Activated CD4-positive, alpha-beta T cell treated with anti-CD3 and anti-CD28 coated beads for 24 hours (primary cell): ENCODE measurements at regions not wholly inside any gene's neighbourhood (a gene's known extent, or its start where the extent isn't known, plus 50 kb on each side); places are given as distances from the start of the nearest gene placed in this dataset.

Experiments
- DNase-seq, 2 donors: peaks; one replicate each; pipeline ENCODE4 v3.0.0-alpha.2; 2020; ENCODE audit warnings: low read depth in 2 of 2

DNA sequence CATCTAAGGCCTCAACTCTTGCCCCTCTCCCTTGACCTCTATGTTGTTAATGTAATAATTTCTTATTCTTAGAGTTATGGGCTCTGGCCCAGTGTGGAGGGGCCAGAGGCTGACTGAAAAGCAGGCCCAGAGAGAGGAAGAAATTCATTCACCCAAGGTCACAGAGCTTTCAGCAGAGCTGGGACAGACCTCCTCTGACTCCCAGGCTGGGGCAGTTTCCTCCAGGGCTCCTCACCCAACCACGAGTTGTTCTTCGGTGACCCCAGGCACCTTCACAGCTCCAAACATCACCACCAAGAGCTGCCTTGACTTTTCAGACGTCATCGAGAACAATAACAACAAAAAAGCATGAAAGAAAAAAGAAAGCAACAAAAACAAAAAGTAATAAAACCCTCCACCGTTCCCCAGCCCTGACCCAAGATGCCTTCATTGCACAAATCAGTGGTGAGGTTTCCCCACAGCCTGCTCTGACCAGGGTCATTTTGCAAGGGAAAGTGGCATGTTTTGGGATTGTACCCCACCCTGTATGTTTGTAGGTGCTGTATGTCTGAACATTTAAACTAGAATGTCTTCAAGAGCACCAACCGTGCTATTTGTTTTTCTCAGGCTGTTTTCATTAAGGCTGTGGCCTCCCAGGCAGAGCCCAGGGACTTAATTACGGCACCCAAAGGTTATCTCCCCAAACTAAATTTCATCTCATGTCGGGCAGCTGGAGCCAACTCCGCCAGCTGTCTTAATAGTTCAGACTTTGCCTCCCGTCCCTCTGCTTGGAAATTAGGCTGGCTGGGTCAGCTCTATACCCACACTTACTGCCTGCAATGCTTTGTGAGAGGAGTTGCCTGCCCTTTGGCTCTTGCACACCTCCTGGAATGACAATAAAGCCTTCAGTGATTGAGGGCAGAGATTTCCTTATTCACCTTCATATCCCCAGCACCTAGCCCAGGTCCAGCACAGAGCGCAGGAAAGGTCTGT is 173.8 kb downstream of the RPLP1 start:
- no peak for DNase-seq

- no peak for DNase-seq
Observed at GRCh38 chr15:69627548-69628158, 175.0 kb downstream of the RPLP1 start.

DNA sequence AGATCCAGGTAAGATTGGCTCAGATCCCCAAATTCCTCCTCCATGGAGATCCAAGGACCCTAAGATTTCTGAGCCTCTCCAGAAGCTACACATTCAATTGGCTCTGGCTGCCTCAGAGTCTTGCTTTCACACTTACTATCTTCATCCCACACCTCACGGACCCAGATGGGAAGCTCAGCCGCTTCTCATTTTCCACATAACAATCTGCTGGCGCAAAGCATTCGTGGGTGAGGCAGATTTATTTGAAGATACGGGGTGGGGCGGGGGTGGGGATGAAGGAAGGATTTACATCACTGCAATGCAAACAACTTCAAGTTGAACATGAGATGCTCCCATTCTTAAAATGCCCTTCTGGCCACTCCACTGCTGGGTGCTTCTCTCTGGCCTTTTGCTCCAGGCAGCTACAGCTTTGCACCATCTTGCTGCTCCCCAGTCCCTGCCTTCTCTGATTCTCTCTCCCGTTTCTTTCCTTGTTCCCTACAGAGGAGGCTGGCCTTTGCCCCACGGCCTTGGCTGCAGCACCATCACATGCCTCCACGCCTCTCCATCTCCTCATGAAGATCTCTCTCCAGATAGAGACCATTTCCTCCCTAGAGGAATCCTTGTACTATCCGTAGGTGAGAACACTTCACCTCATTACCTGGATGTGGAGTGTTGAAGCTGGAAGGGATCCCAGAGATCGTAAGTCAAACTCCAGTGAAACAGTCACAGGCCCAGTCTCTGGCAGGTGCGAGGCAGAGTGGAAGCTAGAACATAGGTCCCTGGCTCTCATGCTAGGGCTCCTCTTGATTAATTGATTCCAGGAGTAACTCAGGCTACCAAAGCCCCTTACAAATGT is 175.9 kb downstream of the RPLP1 start:
- no peak for DNase-seq

GRCh38 chr15:69629631-69630161 is 177.1 kb downstream of the RPLP1 start:
- DNase-seq: peak in 1 of 2 donors; percentile 15

DNA sequence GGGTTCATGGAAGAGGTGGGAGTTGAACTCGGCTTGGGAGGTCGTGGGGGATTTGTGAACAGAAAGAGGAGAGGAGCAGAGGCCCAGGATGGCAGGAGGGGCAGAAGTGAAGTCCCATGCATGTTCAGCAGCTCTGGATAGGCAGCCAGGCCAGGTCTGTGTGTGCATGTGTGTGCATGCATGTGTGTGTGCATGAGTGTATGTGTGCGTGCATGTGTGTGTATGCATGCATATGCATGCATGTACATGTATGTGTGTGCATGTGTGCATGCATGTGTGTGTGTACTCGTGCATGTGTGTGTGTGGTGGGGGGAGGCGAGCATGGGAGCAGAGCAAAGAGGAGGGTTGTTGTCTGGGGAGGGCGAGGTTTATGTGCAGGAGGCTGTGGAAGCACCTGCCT is 178.4 kb downstream of the RPLP1 start:
- no peak for DNase-seq

DNA sequence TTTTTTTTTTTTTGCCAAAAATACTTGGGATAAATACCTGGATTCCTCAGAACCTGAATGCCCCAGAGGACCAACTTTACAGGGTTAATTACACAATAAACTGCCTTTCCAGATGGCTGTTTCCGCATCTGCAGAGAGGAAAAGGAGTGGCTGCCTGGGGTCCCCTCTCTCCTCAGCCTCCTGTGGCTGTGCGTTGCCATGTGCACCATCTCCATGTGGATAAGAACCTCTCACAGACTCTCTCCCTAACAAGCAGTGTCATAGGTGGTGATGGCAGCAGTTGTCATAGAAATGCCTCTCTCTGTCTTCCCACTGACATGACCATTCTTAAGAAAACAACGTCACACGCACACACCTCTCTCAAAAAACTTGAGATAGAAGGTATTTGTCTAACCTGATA is 179.4 kb downstream of the RPLP1 start:
- no peak for DNase-seq

- no peak for DNase-seq
Observed at GRCh38 chr15:69634860-69635259, 182.2 kb downstream of the RPLP1 start.

DNA sequence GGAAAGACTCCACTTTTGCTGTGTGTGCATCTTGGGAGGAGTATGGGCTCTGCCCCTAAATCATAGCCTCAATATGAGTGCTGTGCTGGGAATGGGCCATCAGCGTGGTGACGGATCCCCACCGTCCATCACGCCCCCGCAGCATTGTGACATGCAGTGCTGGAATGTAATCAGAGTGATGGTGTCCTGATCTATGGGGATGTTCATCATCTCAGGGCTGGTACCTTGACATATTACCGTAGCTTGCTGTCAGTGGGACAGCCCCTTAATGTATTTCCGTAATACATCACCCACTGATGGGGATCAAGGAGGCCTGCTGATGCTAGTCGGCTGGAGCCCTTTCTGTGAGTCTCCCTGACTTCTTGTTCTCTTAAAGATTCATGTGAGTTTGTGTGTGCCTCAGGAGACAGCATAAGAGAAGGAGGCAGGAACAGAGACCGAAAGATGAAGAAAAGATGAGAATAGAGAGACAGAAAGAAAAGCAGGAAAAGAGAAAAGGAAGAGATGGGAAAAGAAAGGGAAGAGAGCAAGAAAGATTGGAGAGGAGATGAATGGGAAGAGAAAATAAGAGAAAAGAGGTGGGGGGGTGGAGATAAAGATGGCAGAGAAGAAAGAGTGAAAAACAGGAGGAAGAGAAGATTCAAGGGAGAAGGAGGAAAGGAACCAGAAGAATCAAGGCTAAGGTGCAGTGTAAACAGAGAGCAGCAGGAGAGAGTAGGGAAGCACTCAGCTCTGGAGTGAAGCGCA is 183.7 kb downstream of the RPLP1 start:
- DNase-seq: no peak

GRCh38 chr15:69637818-69638217 is 185.2 kb downstream of the RPLP1 start:
- no peak for DNase-seq

- DNase-seq: no peak
Observed at GRCh38 chr15:69643476-69643875, 190.9 kb downstream of the RPLP1 start.

DNA sequence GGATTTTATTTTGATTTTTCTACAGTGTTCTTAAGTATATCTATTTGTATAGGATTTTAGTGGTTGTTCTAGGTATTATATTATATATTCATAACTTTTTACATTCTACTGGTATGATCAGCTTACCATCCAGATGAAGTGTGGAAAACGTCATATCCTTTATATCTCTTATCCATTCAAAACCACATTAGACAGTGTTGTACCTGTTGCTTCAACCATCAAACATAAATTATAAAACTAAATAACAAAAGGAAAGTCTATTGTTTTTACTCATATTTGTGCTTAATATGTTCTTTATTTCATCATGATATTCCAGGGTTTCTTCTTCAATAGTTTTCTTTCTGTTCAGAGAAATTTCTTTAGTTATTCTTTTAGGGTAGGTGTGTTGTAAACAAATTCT is 191.4 kb downstream of the RPLP1 start:
- DNase-seq: no peak

GRCh38 chr15:69644876-69645275 is 192.3 kb downstream of the RPLP1 start:
- DNase-seq: no peak

DNA sequence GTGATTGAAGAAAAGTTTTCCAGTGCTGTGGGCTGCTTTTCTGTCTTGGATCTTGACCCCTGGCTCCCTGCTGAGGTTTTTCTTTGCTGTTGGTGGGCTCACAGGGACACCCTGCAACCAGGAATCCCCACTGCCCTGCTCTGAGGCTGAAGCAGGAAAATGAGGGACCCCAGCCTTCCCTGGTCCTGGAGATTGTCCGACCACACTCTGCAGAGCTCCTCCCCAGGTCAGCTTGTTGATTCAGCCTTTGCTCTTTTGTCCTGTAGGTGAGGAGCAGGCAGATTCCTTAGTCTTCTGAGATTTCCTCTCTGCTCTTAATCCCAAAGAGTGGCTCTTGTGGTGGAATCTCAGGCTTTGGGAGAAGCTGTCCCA is 194.5 kb downstream of the RPLP1 start:
- DNase-seq: no peak

DNA sequence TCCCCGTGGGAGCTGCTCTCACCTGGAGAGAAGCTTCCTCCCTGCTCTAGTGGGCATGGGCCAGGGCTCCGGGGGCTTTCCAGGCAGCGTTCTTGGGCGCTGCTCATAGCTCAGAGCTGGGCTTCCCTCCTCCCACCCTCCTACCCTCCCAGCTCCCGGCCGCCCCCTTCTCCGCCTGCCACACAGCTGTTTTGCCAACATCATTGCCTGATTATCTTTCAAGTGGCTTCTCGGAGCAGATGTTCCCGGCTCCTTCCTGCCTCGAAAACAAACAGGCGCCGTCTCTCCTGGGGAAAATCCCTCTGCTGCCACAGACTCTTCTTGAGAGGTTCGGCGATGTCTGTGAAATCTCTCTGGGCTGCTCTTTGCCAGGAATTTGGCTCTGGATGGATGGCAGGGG is 195.6 kb downstream of the RPLP1 start:
- DNase-seq: no peak

DNA sequence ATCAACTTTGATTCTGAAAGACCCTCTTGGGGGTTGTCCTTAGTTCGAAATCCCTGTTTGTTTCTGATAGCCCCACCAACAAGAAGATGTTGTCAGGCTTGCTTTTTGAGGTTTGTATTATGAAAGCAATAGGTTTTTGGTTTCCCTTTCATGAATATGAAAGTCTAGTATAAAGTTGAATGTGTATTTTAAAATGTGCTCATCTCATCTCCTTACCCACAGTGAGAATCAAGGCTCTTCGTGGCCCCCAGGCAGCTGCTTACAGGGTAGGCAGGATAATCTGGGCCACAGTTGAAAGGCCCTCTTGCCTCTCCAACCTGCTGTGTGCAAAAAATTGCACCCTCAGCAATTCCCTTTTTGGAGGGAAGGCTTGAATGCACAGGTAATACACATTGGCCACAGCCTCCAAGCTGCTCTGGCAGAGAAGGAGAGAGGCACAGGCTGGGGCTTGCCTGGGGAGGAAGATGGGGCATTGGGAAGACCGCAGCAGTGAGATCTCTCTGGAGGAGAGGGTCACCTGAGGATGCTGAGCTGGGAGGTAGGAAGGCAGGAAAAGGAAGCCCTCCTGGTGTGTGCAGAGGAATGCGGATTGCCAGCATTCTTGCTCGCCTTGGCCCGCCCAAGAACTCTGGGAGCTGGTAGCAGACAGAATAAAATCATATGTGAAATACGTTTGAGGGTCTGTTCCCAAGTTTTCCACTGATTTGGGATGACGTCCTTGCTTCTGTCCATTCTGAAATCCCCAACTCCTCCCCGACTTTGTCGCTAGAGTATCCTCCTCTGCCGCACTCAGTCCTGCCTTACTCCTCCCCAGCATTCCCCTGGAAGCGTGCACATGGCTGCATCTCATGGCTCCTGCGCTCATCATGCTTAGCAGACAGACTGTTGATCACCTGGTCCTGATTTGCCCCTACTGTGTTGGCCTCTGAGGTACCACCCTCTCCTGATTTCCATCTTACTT is 196.4 kb downstream of the RPLP1 start:
- DNase-seq: no peak

DNA sequence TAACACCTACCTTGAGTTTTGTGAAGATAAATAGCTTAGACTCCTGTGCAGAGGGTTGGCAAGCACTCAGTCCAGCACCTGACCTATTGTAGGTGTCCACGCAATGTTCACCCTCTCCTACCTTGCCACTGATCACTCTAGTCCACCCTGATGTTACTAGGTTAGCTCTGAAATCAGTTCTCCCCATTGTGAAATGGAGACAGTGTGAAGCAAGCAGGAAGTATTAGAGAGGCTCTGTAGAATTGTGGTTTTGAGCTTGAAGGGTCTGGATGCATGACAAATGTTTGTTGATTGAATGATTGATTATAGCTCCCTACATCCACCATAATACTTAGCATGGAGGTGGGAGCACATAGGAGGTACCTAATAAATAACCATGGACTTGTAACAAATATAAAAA is 199.7 kb downstream of the RPLP1 start:
- DNase-seq: no peak

- DNase-seq: no peak
Observed at GRCh38 chr15:69652751-69653305, 200.2 kb downstream of the RPLP1 start.

DNA sequence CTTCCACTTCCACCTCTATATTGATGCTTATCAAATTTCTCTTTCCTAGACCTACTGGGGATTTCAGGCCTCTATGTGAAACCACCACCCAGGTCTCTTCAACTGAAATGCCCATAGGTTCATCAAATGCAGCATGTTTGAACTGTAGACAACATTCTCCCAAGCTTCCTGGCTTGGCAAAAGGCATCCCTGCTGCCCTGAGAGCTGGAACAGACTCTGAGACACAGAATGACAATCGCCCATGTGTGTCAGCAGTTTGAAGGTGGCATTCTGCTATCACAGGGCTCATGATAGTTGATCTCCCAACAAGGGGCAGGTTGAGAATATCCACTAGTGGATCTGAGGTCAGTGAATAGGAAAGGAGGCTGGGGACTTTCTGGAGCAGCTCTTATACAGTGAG is 200.7 kb downstream of the RPLP1 start:
- DNase-seq: no peak

DNA sequence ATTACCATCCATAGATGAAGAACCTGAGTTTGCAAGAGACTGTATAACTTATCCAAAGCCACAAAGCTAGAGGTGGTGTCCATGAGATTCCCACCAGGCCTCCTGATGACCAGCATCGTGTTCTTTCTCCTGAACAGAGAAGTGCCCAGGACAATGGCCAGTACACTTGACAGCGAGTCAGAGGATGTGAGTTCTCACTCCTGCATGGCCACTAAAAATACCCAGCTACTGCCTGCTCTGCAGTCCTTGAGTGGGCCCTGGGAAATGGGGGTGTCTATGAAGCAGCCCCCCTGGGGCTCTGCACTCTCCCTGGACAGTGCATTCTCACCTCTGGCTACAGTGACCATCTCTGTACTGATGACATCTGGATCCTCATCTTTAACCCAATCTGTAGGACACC is 201.2 kb downstream of the RPLP1 start:
- DNase-seq: no peak
